ENCODE measurements at regions not wholly inside any gene's neighbourhood (a gene's known extent, or its start where the extent isn't known, plus 50 kb on each side); places are given as distances from the start of the nearest gene placed in this dataset.

GRCh38 chr11:112541140-112542046, 280.7 kb upstream of the PLET1 start:
- H3K27me3 ChIP-seq (replicated peaks; ENCODE audit: insufficient read depth), result no peaks in the 10 kb centered on the region
- ATAC-seq (ENCODE audit: insufficient number of reproducible peaks, low FRiP score, low read depth) (no peak), DNase-seq (ENCODE audit: low spot score) (no peak)
- no peak overlapping the region for H3K27ac ChIP-seq
- H3K4me1 ChIP-seq (ENCODE audit: control insufficient read depth in 1 of 2, low read depth in 2 of 2), result peaks cover 0 to 17% of the 10 kb centered on the region in 2 donors
- no peak overlapping the region for H3K4me3 ChIP-seq
- H3K9me3 ChIP-seq, result no peaks in the 10 kb centered on the region
- H3K36me3 ChIP-seq, result no peaks in the 10 kb centered on the region
- TF ChIP-seq CTCF (IDR thresholded peaks at IDR 0.05), result no peak

DNA sequence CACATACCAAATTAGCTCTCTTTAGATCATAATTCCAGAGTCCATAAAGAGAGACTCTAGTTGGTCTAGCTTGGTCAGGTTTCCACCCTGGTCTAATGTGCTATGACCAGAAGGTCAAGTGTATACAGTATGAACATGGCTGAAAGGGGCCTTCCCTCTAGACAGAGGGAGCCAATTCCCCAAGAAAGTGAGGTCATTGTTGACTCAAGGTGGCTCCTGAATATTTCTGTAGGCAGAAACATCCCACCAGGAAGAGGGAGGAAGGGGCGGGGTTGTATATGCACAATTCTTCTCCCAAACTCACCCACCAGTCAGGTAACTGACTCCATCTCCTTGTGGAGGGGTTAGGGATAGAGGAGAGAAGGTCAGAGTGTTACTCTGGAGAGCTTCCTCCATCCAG, 281.8 kb upstream of the PLET1 start:
- DNase-seq (ENCODE audit: low spot score) (no peak), ATAC-seq (ENCODE audit: insufficient number of reproducible peaks, low FRiP score, low read depth) (no peak)
- Histone ChIP-seq H3K9me3 (no peaks in the 10 kb centered on the region), H3K27me3 (replicated peaks; ENCODE audit: insufficient read depth) (no peaks in the 10 kb centered on the region), H3K27ac (no peak overlapping the region), H3K36me3 (no peaks in the 10 kb centered on the region), H3K4me1 (ENCODE audit: control insufficient read depth in 1 of 2, low read depth in 2 of 2) (peaks cover 0 to 17% of the 10 kb centered on the region in 2 donors), H3K4me3 (no peak overlapping the region)
- no peak for TF ChIP-seq CTCF (IDR thresholded peaks at IDR 0.05)

DNA sequence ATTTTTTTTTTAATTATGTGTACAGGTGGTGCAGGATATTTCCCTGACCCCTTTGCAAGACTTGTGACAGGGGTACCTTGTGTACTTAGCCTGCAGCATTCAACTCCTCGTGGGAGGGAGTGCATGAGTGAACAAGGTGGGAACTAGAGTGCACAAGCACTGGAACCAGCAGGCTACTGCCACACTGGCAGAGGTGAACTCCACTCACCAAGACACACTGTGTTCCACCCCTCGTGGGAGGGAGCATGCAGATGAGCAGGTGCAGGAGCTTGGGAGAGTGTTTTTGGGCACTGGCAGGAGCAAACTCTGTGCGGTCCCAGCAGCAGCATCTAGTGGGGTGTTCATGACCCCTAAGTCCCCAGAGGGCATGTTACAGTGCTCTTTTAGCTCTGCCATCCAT, 282.7 kb upstream of the PLET1 start:
- DNase-seq (ENCODE audit: low spot score) (no peak), ATAC-seq (ENCODE audit: insufficient number of reproducible peaks, low FRiP score, low read depth) (no peak)
- Histone ChIP-seq H3K36me3 (no peaks in the 10 kb centered on the region), H3K27ac (no peak overlapping the region), H3K9me3 (no peaks in the 10 kb centered on the region), H3K4me3 (no peak overlapping the region), H3K27me3 (replicated peaks; ENCODE audit: insufficient read depth) (no peaks in the 10 kb centered on the region), H3K4me1 (ENCODE audit: control insufficient read depth in 1 of 2, low read depth in 2 of 2) (peaks cover 0 to 16% of the 10 kb centered on the region in 2 donors)
- no peak for TF ChIP-seq CTCF (IDR thresholded peaks at IDR 0.05)

GRCh38 chr11:112548641-112549040, 288.0 kb upstream of the PLET1 start:
- Histone ChIP-seq H3K4me1 (ENCODE audit: control insufficient read depth in 1 of 2, low read depth in 2 of 2) (no peaks in the 10 kb centered on the region), H3K9me3 (no peaks in the 10 kb centered on the region), H3K27ac (no peak overlapping the region), H3K27me3 (replicated peaks; ENCODE audit: insufficient read depth) (no peaks in the 10 kb centered on the region), H3K36me3 (no peaks in the 10 kb centered on the region), H3K4me3 (no peak overlapping the region)
- ATAC-seq (ENCODE audit: insufficient number of reproducible peaks, low FRiP score, low read depth) (no peak), DNase-seq (ENCODE audit: low spot score) (no peak)
- TF ChIP-seq CTCF (IDR thresholded peaks at IDR 0.05), result no peak

- no peak for DNase-seq (ENCODE audit: low spot score)
- no peaks in the 10 kb centered on the region for H3K27me3 ChIP-seq (replicated peaks; ENCODE audit: insufficient read depth)
- H3K4me1 ChIP-seq (ENCODE audit: control insufficient read depth in 1 of 2, low read depth in 2 of 2), result peaks cover 0 to 16% of the 10 kb centered on the region in 2 donors
- no peak for ATAC-seq (ENCODE audit: insufficient number of reproducible peaks, low FRiP score, low read depth)
- no peaks in the 10 kb centered on the region for H3K36me3 ChIP-seq
- no peak overlapping the region for H3K27ac ChIP-seq
- H3K4me3 ChIP-seq, result no peak overlapping the region
- no peaks in the 10 kb centered on the region for H3K9me3 ChIP-seq
- no peak for TF ChIP-seq CTCF (IDR thresholded peaks at IDR 0.05)
These were observed 292.6 kb upstream of the PLET1 start for GRCh38 chr11:112553205-112553731.
